HG03432 (cell line): ENCODE measurements at regions not wholly inside any gene's neighbourhood (a gene's known extent, or its start where the extent isn't known, plus 50 kb on each side); places are given as distances from the start of the nearest gene placed in this dataset.

ENCODE experiments used
- ATAC-seq: cut with Tn5 transposase; IDR thresholded peaks from one replicate; pipeline ENCODE4 v1.9.1; 2021; ENCODE audit warnings: mild to moderate bottlenecking, moderate library complexity; ENCODE audit not compliant: unreplicated experiment

DNA sequence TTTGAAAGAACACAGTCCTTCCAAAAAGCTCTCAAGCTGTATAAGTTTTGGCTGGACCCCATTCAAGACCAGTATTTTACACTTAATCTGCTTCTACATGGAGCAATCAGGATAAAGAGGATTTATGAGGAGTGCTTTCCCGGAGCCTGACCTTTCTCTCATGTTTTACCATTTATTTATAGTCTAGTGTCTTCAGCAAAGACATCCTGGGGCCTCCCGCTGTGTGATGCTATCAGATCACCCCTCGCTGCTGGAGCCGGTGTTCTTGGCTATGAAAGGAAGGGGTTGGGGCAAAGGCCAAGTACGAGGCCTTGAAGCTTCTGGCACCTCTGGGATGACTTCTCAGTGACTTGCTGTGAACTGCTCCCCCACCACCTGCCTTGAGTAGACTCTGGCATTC is 189.6 kb downstream of the ADAMTS15 start:
- ATAC-seq: no peak

DNA sequence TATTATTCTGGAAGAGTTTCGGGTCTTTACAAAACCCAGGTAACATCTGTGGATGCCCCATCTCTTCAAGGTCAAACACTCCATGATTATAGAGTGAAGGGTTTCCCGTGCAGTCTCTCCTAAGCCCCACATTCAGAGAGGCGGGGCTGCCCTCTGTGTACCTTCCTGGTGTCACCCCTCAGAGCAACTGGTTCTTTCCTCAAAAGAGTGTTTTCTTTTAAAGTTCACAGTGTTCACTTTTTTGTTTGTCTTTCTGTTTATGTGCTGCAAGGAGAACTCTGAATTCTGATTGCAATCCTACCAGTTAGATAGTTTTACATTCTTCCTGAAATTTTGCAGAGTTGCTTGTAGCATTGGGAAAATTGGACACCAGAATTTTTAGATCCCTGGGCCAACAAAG is 190.2 kb downstream of the ADAMTS15 start:
- no peak for ATAC-seq

DNA sequence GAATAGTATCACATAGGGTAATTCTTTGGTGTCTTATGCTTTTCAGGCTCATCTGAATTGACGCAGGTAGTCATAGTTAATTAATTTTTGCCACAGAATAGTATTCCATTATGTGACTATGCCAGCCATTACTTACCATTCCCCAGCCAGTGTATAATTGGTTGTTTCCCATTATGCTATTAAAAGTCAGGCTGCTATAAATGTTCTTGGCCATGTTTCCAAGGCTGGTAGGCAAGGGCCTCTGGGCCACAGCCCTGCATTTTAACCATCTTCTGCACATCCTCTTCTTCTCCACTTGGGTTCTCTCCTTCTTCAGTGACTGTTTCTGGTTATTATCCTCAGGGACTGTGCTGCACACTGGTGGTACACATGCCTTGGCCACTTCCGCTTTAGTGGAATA is 190.9 kb downstream of the ADAMTS15 start:
- ATAC-seq: no peak

DNA sequence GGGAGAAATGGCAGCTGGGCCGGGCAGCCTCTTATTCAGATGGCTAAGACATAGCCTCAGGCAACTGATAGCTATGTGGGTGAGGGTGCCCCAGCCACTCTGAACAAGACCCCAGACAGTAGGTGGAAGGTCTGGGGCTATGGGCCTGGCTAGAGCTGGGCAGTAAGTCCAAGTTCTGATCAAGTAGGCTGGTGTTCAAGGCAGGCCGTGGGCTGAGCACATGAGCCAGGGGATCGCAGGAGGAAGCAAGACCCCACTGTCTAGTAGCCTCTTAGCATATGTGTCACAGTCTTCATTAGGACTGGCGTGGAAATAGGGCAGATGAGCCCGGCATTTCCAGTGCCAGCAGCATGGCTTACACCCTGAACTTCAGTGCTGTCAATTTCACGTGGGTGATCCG is 192.1 kb downstream of the ADAMTS15 start:
- no peak for ATAC-seq

DNA sequence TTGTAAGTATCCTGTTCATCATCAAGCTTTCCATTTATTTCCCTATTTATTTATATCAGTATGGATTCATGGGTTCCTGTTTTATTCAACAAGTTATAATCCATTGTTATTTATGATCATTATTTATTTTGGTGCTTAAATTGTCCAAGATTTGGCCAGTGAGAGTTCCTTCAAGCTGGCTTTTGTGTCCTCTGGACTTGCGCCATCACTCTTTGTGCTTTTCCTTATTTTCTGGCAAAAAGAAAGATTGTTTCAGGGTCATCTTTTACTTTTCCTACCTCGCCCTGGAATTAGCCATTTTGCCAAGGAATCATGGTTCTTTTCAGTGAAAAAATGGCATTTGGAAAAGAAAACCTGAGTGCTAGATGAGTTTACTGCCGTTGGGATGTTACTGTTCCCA is 193.4 kb downstream of the ADAMTS15 start:
- ATAC-seq: no peak

DNA sequence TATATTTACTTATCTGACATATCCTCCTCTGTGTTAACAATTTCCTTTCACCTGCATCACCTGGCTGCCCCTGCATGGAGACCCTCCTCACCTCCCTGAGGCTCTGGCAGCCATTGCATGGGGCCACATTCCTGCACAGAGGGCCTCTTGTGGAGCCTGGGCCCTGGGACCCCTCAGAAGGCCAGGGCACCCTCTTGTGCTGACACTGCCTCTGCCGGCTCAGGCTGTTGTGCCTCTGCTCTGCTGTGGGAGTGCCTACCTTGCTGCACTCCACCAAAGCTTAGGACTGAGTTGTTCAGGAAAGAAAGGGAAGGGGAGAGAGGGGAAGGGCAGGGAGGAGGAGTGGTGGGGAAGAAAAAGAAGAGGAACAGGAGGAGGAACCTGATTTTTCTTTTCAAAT is 194.5 kb downstream of the ADAMTS15 start:
- no peak for ATAC-seq

DNA sequence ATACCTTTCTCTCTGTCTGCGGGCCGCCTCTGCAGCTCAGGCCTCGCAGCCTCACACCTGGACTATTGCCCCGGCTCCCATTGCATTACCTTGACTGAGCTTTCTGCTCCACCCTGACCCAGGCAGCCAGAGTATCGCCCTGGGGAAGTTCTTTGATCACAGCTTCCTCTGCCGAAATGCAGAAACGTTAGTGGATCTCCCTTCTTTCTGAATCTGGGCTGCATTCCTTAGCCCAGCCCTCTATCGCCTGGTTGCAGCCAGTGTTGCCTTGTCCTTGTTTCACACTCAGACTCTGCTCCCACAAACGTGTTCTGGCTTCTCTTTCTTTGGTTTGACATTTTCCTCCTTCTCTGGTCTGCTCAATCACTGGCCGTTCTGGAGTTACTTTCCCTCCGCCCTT is 195.7 kb downstream of the ADAMTS15 start:
- ATAC-seq: no peak

DNA sequence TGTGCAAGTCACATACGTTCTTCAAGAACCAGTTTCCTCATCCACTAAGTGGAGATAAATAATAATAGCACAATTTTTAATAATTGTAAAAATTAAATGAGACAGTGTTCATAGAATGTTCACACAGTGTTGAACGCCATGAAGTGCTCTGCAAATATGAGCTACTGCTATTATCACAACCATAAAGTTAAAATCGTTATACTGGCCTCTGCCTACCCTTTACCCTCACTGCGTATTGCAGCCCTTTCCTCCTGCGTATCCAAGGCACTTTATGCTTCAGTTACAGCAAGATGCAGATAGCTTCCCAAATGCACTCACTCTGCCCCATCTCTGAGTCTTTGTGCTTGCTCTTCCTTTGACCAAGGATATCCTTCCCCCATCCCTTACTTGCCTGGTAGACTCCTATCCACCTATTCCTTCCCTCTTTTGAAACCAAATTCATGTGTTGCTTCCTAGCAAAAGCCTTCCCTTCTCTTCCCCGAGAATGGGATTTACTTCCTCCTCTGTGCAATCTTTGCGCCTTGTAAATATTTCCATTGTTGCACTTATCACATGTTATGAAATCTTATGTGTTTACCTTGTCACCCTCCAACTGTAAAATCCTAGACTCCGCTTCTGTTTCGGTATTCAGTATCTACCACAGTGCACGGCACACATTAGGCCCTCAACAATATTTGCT is 196.9 kb downstream of the ADAMTS15 start:
- no peak for ATAC-seq

DNA sequence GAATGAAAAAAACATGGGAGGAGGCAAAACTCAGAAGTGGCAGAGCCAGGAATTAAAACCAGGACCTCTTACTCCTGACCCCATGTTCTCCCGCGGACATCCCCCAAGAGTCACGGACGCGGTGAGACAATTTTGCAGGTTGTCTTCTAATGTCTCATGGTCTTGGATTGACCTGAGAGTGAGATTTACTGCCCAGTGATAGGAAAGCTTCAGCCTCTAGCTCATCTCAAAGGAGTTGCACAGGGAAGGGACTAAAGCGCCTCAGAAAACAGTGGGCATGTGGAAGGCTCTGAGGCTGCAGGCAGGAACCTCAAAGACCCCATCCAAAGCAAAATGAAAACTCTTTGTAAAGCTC is 197.4 kb downstream of the ADAMTS15 start:
- ATAC-seq: no peak

DNA sequence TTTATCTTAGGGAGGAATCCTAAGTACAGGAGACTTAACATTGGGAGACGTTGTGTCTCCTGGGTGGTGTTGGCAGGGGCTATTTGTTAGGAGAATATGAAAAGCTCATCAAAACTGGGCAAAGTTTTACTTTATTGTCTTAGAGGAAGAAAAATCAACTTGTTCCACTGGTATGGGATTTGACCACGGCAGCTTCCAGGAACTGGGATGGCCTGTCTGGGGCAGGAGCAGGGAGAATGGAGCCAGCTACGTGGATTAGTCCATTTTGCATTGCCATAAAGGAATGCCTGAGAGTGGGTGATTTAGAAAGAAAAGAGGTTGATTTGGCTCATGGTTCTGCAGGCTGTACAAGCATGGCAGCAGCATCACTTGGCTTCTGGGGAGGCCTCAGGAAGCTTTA is 198.4 kb downstream of the ADAMTS15 start:
- no peak for ATAC-seq

DNA sequence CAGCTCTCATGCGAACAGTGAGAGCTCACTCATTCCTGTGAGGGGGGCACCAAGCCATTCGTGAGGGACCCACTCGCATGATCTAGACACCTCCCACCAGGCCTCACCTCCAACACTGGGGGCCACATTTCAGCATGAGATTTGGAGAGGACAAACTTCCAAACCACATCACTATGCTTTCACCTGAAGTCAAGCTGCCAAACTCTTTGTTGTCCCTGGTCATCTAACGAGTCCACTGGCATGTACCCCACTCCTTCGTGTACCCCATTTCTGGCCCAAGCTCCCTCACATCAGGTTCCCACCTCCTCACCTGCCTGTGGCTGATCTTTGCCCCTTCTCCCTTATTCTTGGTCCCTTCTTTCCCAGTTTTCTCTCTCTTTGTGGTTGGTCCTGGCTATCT is 198.9 kb downstream of the ADAMTS15 start:
- no peak for ATAC-seq

DNA sequence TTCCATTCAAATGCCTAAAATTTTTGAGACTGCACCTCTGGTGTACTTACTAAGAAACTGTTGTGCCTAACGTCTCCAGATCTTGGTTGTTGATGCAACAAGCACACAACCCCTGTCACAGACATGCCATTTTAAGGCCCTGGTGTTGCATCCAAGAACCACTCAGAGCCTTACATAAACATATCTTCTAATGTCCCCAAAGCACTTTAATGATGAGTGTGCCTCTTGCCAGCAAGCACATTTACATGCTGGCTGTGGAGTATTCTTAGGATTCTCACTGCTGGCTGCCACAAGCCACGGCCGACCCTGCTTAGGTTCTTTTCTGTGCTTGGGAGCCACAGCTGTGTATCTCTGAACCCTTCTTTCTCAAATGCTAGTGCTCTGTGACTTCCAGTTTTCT is 201.4 kb downstream of the ADAMTS15 start:
- no peak for ATAC-seq

DNA sequence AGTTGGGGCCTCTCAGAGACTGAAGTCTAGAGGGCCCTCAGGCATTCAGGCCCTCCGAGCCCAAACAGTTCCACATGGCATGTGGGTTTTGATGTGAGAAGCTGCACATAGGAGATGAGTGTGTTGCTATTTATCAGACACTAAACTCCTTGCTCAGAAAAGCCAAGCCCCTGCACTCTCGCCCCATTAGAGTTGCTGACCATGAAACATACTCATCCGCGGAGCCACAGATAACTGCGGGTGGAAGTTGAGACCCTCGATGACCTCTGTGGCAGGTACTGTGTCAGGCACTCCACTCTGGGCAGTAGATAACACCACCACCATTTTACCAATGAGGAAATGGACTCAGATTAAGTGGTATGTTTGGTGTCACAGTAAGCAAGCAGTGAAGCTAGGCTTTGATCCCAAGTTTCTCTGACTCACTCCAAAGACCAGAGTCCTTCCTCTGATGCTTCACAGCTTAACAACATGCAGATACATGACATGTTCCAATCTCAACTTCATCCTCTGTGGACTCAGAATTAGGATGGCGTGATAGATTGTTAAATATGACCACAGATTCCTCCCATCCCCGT is 202.1 kb downstream of the ADAMTS15 start:
- ATAC-seq: no peak

DNA sequence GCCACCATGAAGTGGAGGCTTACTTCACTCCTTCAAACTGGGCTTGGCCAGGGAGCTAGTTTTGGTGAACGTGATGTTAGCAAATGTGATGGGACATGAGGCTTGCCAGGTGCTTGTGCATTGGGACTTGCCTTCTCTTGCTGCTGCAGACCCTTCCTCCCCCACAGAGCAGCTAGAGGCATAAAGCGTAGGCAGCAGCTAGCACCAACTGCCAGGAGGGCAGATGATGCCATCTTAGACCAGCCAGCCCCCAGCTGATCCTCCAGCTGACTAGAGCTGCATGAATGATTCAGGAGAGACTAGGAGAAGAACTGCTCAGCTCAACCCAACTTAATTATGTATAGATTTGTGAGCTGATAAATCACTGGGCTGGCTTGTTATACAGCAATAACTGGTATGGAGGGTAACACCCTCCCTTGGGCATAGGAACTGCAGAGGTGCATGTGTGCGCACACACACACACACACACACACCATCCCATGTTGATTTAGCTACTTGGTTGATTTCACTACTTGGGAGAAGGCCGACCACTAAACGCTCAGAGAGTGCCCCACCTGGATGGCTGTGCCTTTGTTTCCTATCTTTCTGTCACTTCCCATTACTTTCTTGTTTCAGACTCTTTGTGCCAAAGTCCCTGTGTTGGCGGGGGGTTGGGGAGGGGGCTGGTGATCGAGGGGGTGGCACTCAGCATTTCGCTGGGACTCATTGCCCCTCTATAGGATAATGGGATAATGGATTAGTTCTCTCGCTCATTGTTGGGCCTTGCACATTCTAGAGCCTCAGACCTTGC is 202.8 kb downstream of the ADAMTS15 start:
- no peak for ATAC-seq

DNA sequence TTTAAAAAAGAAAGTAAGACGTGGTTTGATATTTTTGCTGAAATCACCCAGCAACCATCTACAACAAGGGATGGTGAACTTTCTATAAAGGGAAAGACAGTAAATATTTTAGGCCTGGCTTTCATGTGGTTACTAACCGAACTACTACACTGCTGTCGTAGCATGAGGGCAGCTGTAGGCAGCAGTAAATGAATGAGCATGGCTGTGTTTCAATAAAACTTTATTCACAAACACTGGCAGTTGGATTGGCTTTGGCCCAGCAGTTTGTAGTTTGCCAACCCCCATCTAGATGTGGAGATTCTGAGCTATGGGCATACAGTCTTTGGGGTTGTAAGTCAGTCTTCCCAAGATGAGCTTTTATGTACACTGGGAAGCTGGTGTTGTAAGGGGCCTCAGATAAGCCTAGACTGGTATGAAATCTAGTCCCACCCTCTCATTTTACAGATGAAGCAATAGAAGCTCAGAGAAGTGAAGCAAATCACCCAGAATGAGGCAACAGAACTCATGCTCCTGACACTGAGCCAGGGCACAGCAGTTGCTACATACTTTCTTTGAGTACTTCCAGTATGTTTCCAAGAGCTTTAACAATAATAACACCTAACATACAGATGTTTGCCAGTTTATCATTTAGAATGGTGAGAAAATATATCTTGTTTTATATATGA is 204.4 kb downstream of the ADAMTS15 start:
- ATAC-seq: no peak

DNA sequence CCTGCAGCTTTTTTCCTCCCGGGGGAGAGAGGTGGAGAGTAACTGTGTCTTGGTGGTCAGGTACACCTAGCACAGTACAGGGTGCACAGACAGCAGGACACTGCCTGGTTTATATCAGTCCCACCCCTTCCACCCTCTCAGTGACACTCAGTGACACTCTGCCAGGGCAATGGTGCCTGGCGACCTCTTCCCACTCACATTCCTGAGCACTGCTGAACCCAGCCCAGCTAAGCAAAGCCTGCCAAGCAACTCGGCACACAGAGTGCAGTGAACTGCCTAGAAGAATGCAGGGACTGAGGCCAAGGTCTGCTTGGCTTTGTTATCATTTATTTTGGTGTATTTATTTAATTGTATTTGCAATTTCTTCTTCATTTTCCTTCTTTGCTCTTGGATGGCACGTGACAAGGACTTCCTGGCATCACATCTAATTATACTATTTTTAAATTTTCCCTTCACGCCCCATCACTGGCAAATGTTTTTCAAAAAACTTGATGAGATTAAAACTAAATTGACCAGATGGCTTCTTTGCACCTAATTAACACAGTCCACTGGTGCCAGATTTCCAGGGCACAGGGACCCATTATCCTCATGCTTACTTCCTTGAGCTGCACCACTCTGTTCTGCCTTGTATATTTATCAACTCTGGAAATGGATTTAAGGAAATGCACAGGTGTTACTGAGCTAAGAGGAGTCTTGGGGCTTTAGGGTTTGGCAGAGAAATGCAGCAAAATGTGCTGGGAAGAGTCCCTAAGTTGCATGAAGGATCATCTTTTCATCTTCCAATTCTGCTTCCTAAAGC is 205.6 kb downstream of the ADAMTS15 start:
- ATAC-seq: no peak

DNA sequence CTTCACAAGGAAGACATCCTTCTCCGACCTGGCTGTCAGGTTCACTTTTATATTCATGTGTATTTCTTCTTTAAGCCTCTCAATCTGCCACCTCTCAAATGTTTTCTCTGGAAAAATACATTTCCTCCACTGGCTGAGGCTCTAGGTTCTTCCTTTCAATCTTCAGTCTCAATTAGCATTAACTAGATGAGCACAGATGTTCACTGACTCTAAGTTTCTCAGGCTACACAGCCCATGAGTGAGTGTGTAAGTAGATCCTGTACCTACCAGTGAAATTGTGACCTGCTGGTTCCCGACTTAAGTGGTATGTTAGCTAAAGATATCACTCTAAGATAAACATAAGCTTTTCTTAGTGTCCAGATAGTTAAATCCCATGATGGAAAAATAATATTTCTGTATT is 206.9 kb downstream of the ADAMTS15 start:
- ATAC-seq: no peak

DNA sequence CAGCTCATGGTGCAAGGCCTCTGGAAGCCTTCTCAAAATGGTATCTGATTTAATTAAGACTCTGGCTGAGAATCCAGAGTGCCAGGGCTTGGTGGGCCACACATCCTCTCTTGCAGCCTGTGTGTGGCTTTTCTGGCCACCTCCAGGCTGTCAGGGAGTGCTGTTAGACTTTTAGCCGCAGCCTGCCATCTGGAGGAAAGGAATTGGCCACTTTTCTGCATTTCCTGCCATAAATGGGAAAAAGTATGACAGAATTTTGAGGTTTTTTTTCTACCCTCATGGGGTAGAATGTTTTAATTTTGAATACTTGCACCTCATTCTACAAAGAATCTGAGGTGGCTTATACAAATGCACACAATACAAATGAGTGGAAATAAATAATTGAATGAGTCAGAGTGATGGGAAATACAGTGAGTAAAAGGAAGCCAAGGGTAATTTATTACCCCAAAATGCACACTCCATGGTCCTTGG is 218.4 kb downstream of the ADAMTS15 start:
- ATAC-seq: no peak

DNA sequence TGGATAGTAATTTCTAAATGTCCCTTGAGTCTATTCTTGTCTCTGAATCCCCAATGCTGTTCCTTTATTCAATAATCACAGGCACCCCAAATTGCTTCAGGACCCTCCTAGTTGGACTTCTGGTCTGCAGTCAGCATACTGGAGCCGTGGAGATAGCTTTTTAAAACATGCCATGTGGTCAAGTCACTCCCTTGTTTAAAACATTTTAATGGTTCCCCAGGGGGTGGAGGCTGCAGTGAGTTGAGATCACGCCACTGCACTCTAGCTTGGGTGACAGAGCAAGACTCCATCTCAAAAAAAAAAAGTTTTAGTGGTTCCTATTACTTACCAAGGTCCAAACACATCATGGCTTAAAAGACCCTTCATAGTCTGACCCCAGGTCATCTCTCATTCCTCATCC is 220.3 kb downstream of the ADAMTS15 start:
- ATAC-seq: no peak

DNA sequence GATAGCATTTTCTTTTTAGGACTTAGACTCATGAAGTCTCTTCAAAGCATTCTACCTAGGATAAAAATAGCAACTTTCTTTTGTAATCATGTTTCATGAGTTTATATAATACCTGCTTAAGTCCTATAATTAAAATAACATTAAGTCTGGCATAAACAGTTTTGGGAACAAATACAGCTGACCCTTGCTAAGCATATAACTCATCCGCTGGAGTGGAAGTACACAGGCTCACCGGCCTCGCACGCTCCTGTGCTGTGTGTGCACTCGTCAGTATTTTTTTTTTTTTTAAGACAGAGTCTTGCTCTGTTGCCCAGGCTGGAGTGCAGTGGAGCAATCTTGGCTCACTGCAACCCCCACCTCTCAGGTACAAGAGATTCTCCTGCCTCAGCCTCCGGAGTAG is 221.8 kb downstream of the ADAMTS15 start:
- no peak for ATAC-seq
